H1 (cell line): ENCODE measurements at regions not wholly inside any gene's neighbourhood (a gene's known extent, or its start where the extent isn't known, plus 50 kb on each side); places are given as distances from the start of the nearest gene placed in this dataset.

Experiments used
- CTCF ChIA-PET: fragments of 300-600 bp; sonication (Branson Sonifier 250); formaldehyde crosslinking; loops from one replicate; lab custom pipeline; 2021; ENCODE audit not compliant: partially characterized antibody; lab: Charles Lee
- POLR2A ChIA-PET: fragments of 300-600 bp; sonication (Branson Sonifier 250); formaldehyde crosslinking; loops from one replicate; lab custom pipeline; 2021; ENCODE audit warnings: inconsistent platforms; ENCODE audit not compliant: partially characterized antibody; lab: Charles Lee
- DNase-seq, 2 experiments: peaks; one replicate each; pipeline versions ENCODE4 v3.0.0 to v3.0.0-alpha.2; 2010 to 2022; ENCODE audit warnings: low spot score in 2 of 2, low read depth in 1 of 2, mixed read lengths in 1 of 2
- FAIRE-seq: peaks from 2 replicates; lab custom pipeline; 2011; peaks lifted over from hg19 to GRCh38; lab: Jason Lieb, UNC
- H2AFZ ChIP-seq: 2 replicates; pipeline ENCODE4 v1.8.1; 2012; ENCODE audit warnings: low read length, inconsistent platforms
- H2AK5ac ChIP-seq: 2 replicates; pipeline ENCODE4 v1.6.1; 2013; ENCODE audit warnings: low read depth, low read length
- H2BK120ac ChIP-seq: replicated peaks from 2 replicates; pipeline ENCODE3; 2013; ENCODE audit warnings: low read depth, low read length, inconsistent platforms
- H2BK12ac ChIP-seq: 2 replicates; pipeline ENCODE4 v1.6.1; 2013; ENCODE audit warnings: low read depth, low read length
- H2BK15ac ChIP-seq: 2 replicates; pipeline ENCODE4 v1.6.1; 2013; ENCODE audit warnings: low read length
- H2BK20ac ChIP-seq: 2 replicates; pipeline ENCODE4 v1.6.1; 2013; ENCODE audit warnings: low read length
- H2BK5ac ChIP-seq: 2 replicates; pipeline ENCODE4 v1.6.1; 2013; ENCODE audit warnings: low read depth, low read length
- H3K14ac ChIP-seq: 2 replicates; pipeline ENCODE4 v1.6.1; 2013; ENCODE audit warnings: inconsistent platforms; ENCODE audit not compliant: insufficient read length
- H3K18ac ChIP-seq: 2 replicates; pipeline ENCODE4 v1.6.1; 2013; ENCODE audit warnings: low read length; ENCODE audit errors: extremely low read depth
- H3K23ac ChIP-seq: 2 replicates; pipeline ENCODE4 v1.6.1; 2013; ENCODE audit warnings: inconsistent platforms; ENCODE audit not compliant: insufficient read length
- H3K23me2 ChIP-seq: 2 replicates; pipeline ENCODE4 v1.6.1; 2013; ENCODE audit warnings: low read depth, low read length
- H3K27ac ChIP-seq: 2 replicates; pipeline ENCODE4 v1.6.1; 2011; ENCODE audit warnings: low read depth, low read length, inconsistent platforms
- H3K27me3 ChIP-seq, 4 experiments: replicated peaks in 1 of 4; 1 replicate in 1 of 4; 2 replicates in 3 of 4; pipeline versions ENCODE4 v1.6.1 to v1.8.1; 2011 to 2013; ENCODE audit warnings: low read length in 3 of 4, mild to moderate bottlenecking in 3 of 4, inconsistent platforms in 2 of 4, mixed read lengths in 2 of 4, moderate library complexity in 1 of 4; ENCODE audit not compliant: control insufficient read depth in 3 of 4, insufficient read depth in 3 of 4; ENCODE audit errors: extremely low read depth in 1 of 4
- H3K36me3 ChIP-seq, 4 experiments: 2 replicates each; pipeline versions ENCODE4 v1.6.1 to v1.8.1; 2011 to 2013; ENCODE audit warnings: mild to moderate bottlenecking in 4 of 4, low read length in 3 of 4, moderate library complexity in 2 of 4, control low read depth in 1 of 4, inconsistent platforms in 1 of 4; ENCODE audit not compliant: insufficient read depth in 4 of 4, control insufficient read depth in 2 of 4
- H3K4ac ChIP-seq: replicated peaks from 2 replicates; pipeline ENCODE3; 2013; ENCODE audit warnings: low read length, low read depth, mixed read lengths, inconsistent platforms; ENCODE audit not compliant: insufficient read length
- H3K4me1 ChIP-seq, 4 experiments: replicated peaks in 1 of 4; 1 replicate in 1 of 4; 2 replicates in 3 of 4; pipeline versions ENCODE4 v1.6.1 to v1.8.1; 2011 to 2013; ENCODE audit warnings: low read length in 3 of 4, inconsistent platforms in 2 of 4, mixed read lengths in 1 of 4; ENCODE audit not compliant: insufficient read depth in 4 of 4, control insufficient read depth in 3 of 4
- H3K4me2 ChIP-seq, 2 experiments: 2 replicates each; pipeline versions ENCODE4 v1.6.1 to v1.8.1; 2011 to 2013; ENCODE audit warnings: low read depth in 2 of 2, low read length in 2 of 2, control low read depth in 1 of 2, inconsistent platforms in 1 of 2, mild to moderate bottlenecking in 1 of 2; ENCODE audit not compliant: insufficient read depth in 1 of 2
- H3K4me3 ChIP-seq, 4 experiments: fragments of 200-600, 300-600 bp in 1 of 4; sonication (generic), shearing (Covaris generic), sonication (Bioruptor Twin) in 1 of 4; 2 replicates each; pipeline versions ENCODE4 v1.5.1 to v1.8.1; 2011 to 2016; ENCODE audit warnings: low read length in 4 of 4, low read depth in 3 of 4, control low read depth in 2 of 4, inconsistent platforms in 2 of 4, mild to moderate bottlenecking in 2 of 4, mixed read lengths in 1 of 4, moderate library complexity in 1 of 4; ENCODE audit not compliant: insufficient read depth in 2 of 4; ENCODE audit errors: extremely low read depth in 1 of 4
- H3K56ac ChIP-seq: replicated peaks from 2 replicates; pipeline ENCODE3; 2013; ENCODE audit warnings: low read depth, mild to moderate bottlenecking, mixed read lengths, low read length, inconsistent platforms; ENCODE audit not compliant: insufficient read length
- H3K79me1 ChIP-seq: 2 replicates; pipeline ENCODE4 v1.6.1; 2013; ENCODE audit warnings: low read depth, low read length, control low read depth
- H3K79me2 ChIP-seq, 2 experiments: 2 replicates each; pipeline versions ENCODE4 v1.6.1 to v1.8.1; 2012 to 2013; ENCODE audit warnings: low read length in 2 of 2, mild to moderate bottlenecking in 2 of 2, inconsistent platforms in 1 of 2; ENCODE audit not compliant: insufficient read depth in 2 of 2, control insufficient read depth in 1 of 2
- H3K9ac ChIP-seq, 4 experiments: replicated peaks in 1 of 4; 1 replicate in 1 of 4; 2 replicates in 3 of 4; pipeline versions ENCODE4 v1.6.1 to v1.8.1; 2011 to 2013; ENCODE audit warnings: low read depth in 3 of 4, low read length in 3 of 4, control low read depth in 2 of 4, mild to moderate bottlenecking in 2 of 4, moderate library complexity in 2 of 4, inconsistent platforms in 1 of 4; ENCODE audit errors: extremely low read depth in 1 of 4
- H3K9me3 ChIP-seq, 2 experiments: 2 replicates each; pipeline versions ENCODE4 v1.6.1 to v1.8.1; 2012 to 2013; ENCODE audit warnings: mild to moderate bottlenecking in 2 of 2, moderate library complexity in 2 of 2, control low read depth in 1 of 2, inconsistent platforms in 1 of 2, low read depth in 1 of 2, low read length in 1 of 2, mixed read lengths in 1 of 2; ENCODE audit not compliant: insufficient read depth in 2 of 2
- H4K20me1 ChIP-seq, 2 experiments: replicated peaks in 1 of 2; 2 replicates each; pipeline versions ENCODE3 to v1.8.1; 2011 to 2013; ENCODE audit warnings: inconsistent platforms in 2 of 2, low read length in 2 of 2, mild to moderate bottlenecking in 1 of 2; ENCODE audit not compliant: insufficient read depth in 2 of 2, control insufficient read depth in 1 of 2
- H4K5ac ChIP-seq: 2 replicates; pipeline ENCODE4 v1.6.1; 2013; ENCODE audit warnings: low read length, low read depth, mixed read lengths, inconsistent platforms; ENCODE audit not compliant: insufficient read length
- H4K8ac ChIP-seq: 2 replicates; pipeline ENCODE4 v1.8.0; 2013; ENCODE audit warnings: mild to moderate bottlenecking, moderate library complexity, low read length, inconsistent platforms; ENCODE audit not compliant: insufficient read depth; ENCODE audit errors: extremely low read depth
- H4K91ac ChIP-seq: replicated peaks from 2 replicates; pipeline ENCODE3; 2013; ENCODE audit warnings: low read length, mixed read lengths, inconsistent platforms; ENCODE audit not compliant: insufficient read length
- EGR1 ChIP-seq: IDR thresholded peaks from 2 replicates; pipeline ENCODE4 v1.6.1; 2011; ENCODE audit warnings: low read depth, low read length, borderline replicate concordance
- GABPA ChIP-seq: IDR thresholded peaks from 2 replicates; pipeline ENCODE4 v1.6.1; 2011; ENCODE audit warnings: mild to moderate bottlenecking, low read length, moderate library complexity, borderline replicate concordance; ENCODE audit not compliant: insufficient read depth
- SIX5 ChIP-seq: IDR thresholded peaks from 2 replicates; pipeline ENCODE4 v1.6.1; 2011; ENCODE audit warnings: mild to moderate bottlenecking, low read depth, low read length
- WGBS, 2 experiments: shearing (Covaris generic) in 1 of 2; methylation state at CpG; one replicate each; pipeline versions ENCODE4 v1.1.6 to v1.1.7; 2013 to 2015; ENCODE audit warnings: low lambda C conversion rate in 2 of 2, mixed read lengths in 2 of 2, inconsistent platforms in 1 of 2, low coverage in 1 of 2, missing lambda C conversion rate in 1 of 2; ENCODE audit not compliant: insufficient replicate concordance in 2 of 2, insufficient coverage in 1 of 2, insufficient read length in 1 of 2; ENCODE audit errors: extremely low coverage in 1 of 2, missing lambda C conversion rate in 1 of 2; 5-methylcytosine and 5-hydroxymethylcytosine counted together

DNA sequence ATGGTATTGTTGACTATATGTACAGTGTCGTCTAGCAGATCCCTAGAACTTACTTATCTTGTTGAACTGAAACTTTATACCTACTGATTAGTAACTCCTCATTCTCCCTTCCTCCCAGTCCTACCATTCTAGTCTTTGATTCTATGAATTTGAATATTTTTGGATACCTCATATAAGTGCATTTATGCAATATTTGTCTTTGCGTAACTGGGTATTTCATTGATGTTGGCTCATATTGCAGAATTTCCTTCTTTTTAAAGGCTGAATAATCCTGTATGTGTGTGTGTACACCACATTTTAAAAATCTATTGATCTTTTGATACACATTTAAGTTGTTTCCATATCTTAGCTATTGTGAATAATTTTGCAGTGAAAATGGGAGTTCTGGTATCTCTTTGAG lies 119.9 kb downstream of the SOX4 start:
- Histone ChIP-seq H2AFZ (no peak overlapping the region), H2BK120ac (no peak overlapping the region), H3K4ac (no peak overlapping the region), H3K36me3 (no peaks in the 10 kb centered on the region; a peak in 1 of 8 replicates), H3K79me2 (peaks cover 29 to 95% of the 10 kb centered on the region in 2 experiments), H4K8ac (no peak overlapping the region), H3K9me3 (no peaks in the 10 kb centered on the region), H3K18ac (no peak overlapping the region), H4K91ac (no peak overlapping the region), H3K27me3 (no peaks in the 10 kb centered on the region), H3K14ac (no peak overlapping the region), H3K27ac (no peak overlapping the region), H3K4me3 (no peak overlapping the region), H2AK5ac (no peak overlapping the region), H2BK20ac (no peak overlapping the region), H3K56ac (peak overlapping the region; percentile 25), H3K23ac (no peak overlapping the region), H3K79me1 (peaks cover 3% of the 10 kb centered on the region; the same call in 1 of the 2 replicates), H3K4me1 (peaks cover 0 to 18% (median 9%) of the 10 kb centered on the region in 4 experiments; a peak in 5 of 7 replicates), H2BK15ac (no peak overlapping the region), H4K5ac (no peak overlapping the region), H3K23me2 (peaks cover 3% of the 10 kb centered on the region; the same call in 1 of the 2 replicates), H4K20me1 (peaks cover 7% of the 10 kb centered on the region in 2 experiments), H3K4me2 (no peak overlapping the region), H2BK12ac (no peak overlapping the region), H3K9ac (no peak overlapping the region), H2BK5ac (no peak overlapping the region)
- POLR2A ChIA-PET, result interaction anchor here (0.8 kb wide), 1 partner anchor 48 kb away, joined by 3 read pairs; no protein-coding TSS in a partner anchor
- DNase-seq (no peak), FAIRE-seq (no peak)
- CTCF ChIA-PET, result interaction anchor here (1.2 kb wide), 1 partner anchor 28 kb away, joined by 3 read pairs; no protein-coding TSS in a partner anchor
- 98% methylated on average over 2 of the region's 2 CpGs; no CpG with 5 or more reads in 1 of the 2 experiments for WGBS, 2 experiments
- TF ChIP-seq GABPA (no peak), EGR1 (no peak), SIX5 (no peak)
